ENCODE measurements at regions not wholly inside any gene's neighbourhood (a gene's known extent, or its start where the extent isn't known, plus 50 kb on each side); places are given as distances from the start of the nearest gene placed in this dataset.

GRCh38 chr14:71452987-71453386 lies 479.2 kb upstream of the RGS6 start:
- no peak for TF ChIP-seq CTCF (conservative IDR thresholded peaks at IDR 0.05; ENCODE audit: low read length)
- no peak for TF ChIP-seq EZH2phosphoT487 (IDR thresholded peaks at IDR 0.05; ENCODE audit: borderline replicate concordance)

All from Loucy (cell line).